Activated CD4-positive, alpha-beta T cell treated with anti-CD3 and anti-CD28 coated beads, Interleukin-2, amount 10 ng/mL, durations not matched to agents 24 days and 14 days (primary cell): ENCODE measurements at regions not wholly inside any gene's neighbourhood (a gene's known extent, or its start where the extent isn't known, plus 50 kb on each side); places are given as distances from the start of the nearest gene placed in this dataset.
A peak's percentile ranks its signal among the peaks of the same experiment; 100 is the strongest.

Experiments used
- DNase-seq: peaks from one replicate; pipeline ENCODE4 v3.0.0; 2022
- H3K27ac Mint-ChIP-seq: one replicate; pipeline ENCODE4 v1.8.0; 2022; ENCODE audit warnings: mild to moderate bottlenecking, mixed read lengths
- H3K27me3 Mint-ChIP-seq: one replicate; pipeline ENCODE4 v1.8.0; 2022; ENCODE audit warnings: mixed read lengths
- H3K36me3 Mint-ChIP-seq: one replicate; pipeline ENCODE4 v1.8.0; 2022; ENCODE audit warnings: low read depth, mild to moderate bottlenecking, mixed read lengths
- H3K4me1 Mint-ChIP-seq: one replicate; pipeline ENCODE4 v1.8.0; 2021; ENCODE audit warnings: mixed read lengths
- H3K4me3 Mint-ChIP-seq: one replicate; pipeline ENCODE4 v1.8.0; 2022; ENCODE audit warnings: mild to moderate bottlenecking, moderate library complexity, mixed read lengths
- H3K9me3 Mint-ChIP-seq: one replicate; pipeline ENCODE4 v1.8.0; 2021; ENCODE audit warnings: mixed read lengths
- intact Hi-C: fragments of 100-400 bp; cut with micrococcal nuclease; formaldehyde crosslinking; loops from one replicate; pipeline ENCODE4 v1.15.1; 2023

GRCh38 chr3:17915341-17915740 is 172.9 kb upstream of the TBC1D5 start:
- Mint-ChIP-seq H3K36me3 (no peaks in the 10 kb centered on the region), H3K4me1 (no peaks in the 10 kb centered on the region), H3K27me3 (peaks cover 14% of the 10 kb centered on the region), H3K4me3 (no peak overlapping the region), H3K27ac (no peak overlapping the region), H3K9me3 (no peaks in the 10 kb centered on the region)
- intact Hi-C loops = no loop called here
- DNase-seq = no peak

- Mint-ChIP-seq H3K36me3 (no peaks in the 10 kb centered on the region), H3K9me3 (no peaks in the 10 kb centered on the region), H3K27me3 (peaks cover 15% of the 10 kb centered on the region), H3K27ac (no peak overlapping the region), H3K4me1 (no peaks in the 10 kb centered on the region), H3K4me3 (no peak overlapping the region)
- intact Hi-C loops = no loop called here
- no peak for DNase-seq
Measured at GRCh38 chr3:17913359-17913758, 170.9 kb upstream of the TBC1D5 start.

- Mint-ChIP-seq H3K27ac (no peak overlapping the region), H3K36me3 (no peaks in the 10 kb centered on the region), H3K27me3 (peaks cover 15% of the 10 kb centered on the region), H3K9me3 (no peaks in the 10 kb centered on the region), H3K4me3 (no peak overlapping the region), H3K4me1 (no peaks in the 10 kb centered on the region)
- no peak for DNase-seq
- intact Hi-C loops = no loop called here
Measured at GRCh38 chr3:17911986-17912760, 169.7 kb upstream of the TBC1D5 start.

- Mint-ChIP-seq H3K27me3 (peaks cover 15% of the 10 kb centered on the region), H3K4me1 (no peaks in the 10 kb centered on the region), H3K9me3 (no peaks in the 10 kb centered on the region), H3K4me3 (no peak overlapping the region), H3K36me3 (no peaks in the 10 kb centered on the region), H3K27ac (no peak overlapping the region)
- no peak for DNase-seq
- intact Hi-C loops = no loop called here
Measured at GRCh38 chr3:17910922-17911321, 168.5 kb upstream of the TBC1D5 start.

- no peak for DNase-seq
- Mint-ChIP-seq H3K36me3 (no peaks in the 10 kb centered on the region), H3K27ac (no peak overlapping the region), H3K4me3 (no peak overlapping the region), H3K9me3 (no peaks in the 10 kb centered on the region), H3K27me3 (peaks cover 15% of the 10 kb centered on the region), H3K4me1 (no peaks in the 10 kb centered on the region)
- intact Hi-C loops = no loop called here
Measured at GRCh38 chr3:17909714-17910113, 167.3 kb upstream of the TBC1D5 start.

GRCh38 chr3:17908399-17909191 is 166.2 kb upstream of the TBC1D5 start:
- no peak for DNase-seq
- Mint-ChIP-seq H3K9me3 (no peaks in the 10 kb centered on the region), H3K4me1 (no peaks in the 10 kb centered on the region), H3K27me3 (peaks cover 13% of the 10 kb centered on the region), H3K36me3 (no peaks in the 10 kb centered on the region), H3K4me3 (no peak overlapping the region), H3K27ac (no peak overlapping the region)
- intact Hi-C loops = no loop called here

GRCh38 chr3:17905996-17906395 is 163.6 kb upstream of the TBC1D5 start:
- Mint-ChIP-seq H3K9me3 (peaks cover 4% of the 10 kb centered on the region), H3K36me3 (no peaks in the 10 kb centered on the region), H3K27ac (no peak overlapping the region), H3K4me3 (no peak overlapping the region), H3K4me1 (no peaks in the 10 kb centered on the region), H3K27me3 (peaks cover 4% of the 10 kb centered on the region)
- DNase-seq = no peak
- intact Hi-C loops = no loop called here

GRCh38 chr3:17901893-17902292 is 159.5 kb upstream of the TBC1D5 start:
- H3K27me3 Mint-ChIP-seq = no peaks in the 10 kb centered on the region
- H3K9me3 Mint-ChIP-seq = peaks cover 6% of the 10 kb centered on the region
- intact Hi-C loops = no loop called here
- no peak for DNase-seq
- no peak overlapping the region for H3K4me3 Mint-ChIP-seq
- H3K36me3 Mint-ChIP-seq = no peaks in the 10 kb centered on the region
- no peaks in the 10 kb centered on the region for H3K4me1 Mint-ChIP-seq
- no peak overlapping the region for H3K27ac Mint-ChIP-seq

GRCh38 chr3:17894434-17895060 is 152.1 kb upstream of the TBC1D5 start:
- intact Hi-C loops = loop anchor here (2.0 to 10.0 kb wide), 2 partner anchors 450 to 1094 kb away; no protein-coding TSS in a partner anchor
- peaks cover 13% of the 10 kb centered on the region for H3K27me3 Mint-ChIP-seq
- H3K4me1 Mint-ChIP-seq = no peaks in the 10 kb centered on the region
- peak; percentile 80 for DNase-seq
- H3K27ac Mint-ChIP-seq = no peak overlapping the region
- no peaks in the 10 kb centered on the region for H3K36me3 Mint-ChIP-seq
- peaks cover 2% of the 10 kb centered on the region for H3K9me3 Mint-ChIP-seq
- no peak overlapping the region for H3K4me3 Mint-ChIP-seq

GRCh38 chr3:17891139-17891856 is 148.9 kb upstream of the TBC1D5 start:
- H3K27me3 Mint-ChIP-seq = peaks cover 16% of the 10 kb centered on the region
- no peaks in the 10 kb centered on the region for H3K36me3 Mint-ChIP-seq
- DNase-seq = no peak
- intact Hi-C loops = loop anchor here (10.0 kb wide), 1 partner anchor 454 kb away; no protein-coding TSS in a partner anchor
- no peak overlapping the region for H3K27ac Mint-ChIP-seq
- no peak overlapping the region for H3K4me3 Mint-ChIP-seq
- no peaks in the 10 kb centered on the region for H3K4me1 Mint-ChIP-seq
- no peaks in the 10 kb centered on the region for H3K9me3 Mint-ChIP-seq

GRCh38 chr3:17885986-17886385 is 143.6 kb upstream of the TBC1D5 start:
- Mint-ChIP-seq H3K9me3 (no peaks in the 10 kb centered on the region), H3K4me1 (no peaks in the 10 kb centered on the region), H3K36me3 (no peaks in the 10 kb centered on the region), H3K27ac (no peak overlapping the region), H3K4me3 (no peak overlapping the region), H3K27me3 (peaks cover 10% of the 10 kb centered on the region)
- DNase-seq = no peak
- intact Hi-C loops = no loop called here

- Mint-ChIP-seq H3K27me3 (peaks cover 10% of the 10 kb centered on the region), H3K36me3 (no peaks in the 10 kb centered on the region), H3K4me3 (no peak overlapping the region), H3K4me1 (no peaks in the 10 kb centered on the region), H3K27ac (no peak overlapping the region), H3K9me3 (no peaks in the 10 kb centered on the region)
- intact Hi-C loops = no loop called here
- DNase-seq = no peak
Measured at GRCh38 chr3:17882981-17883380, 140.6 kb upstream of the TBC1D5 start.

- DNase-seq = no peak
- peaks cover 2% of the 10 kb centered on the region for H3K27me3 Mint-ChIP-seq
- no peaks in the 10 kb centered on the region for H3K9me3 Mint-ChIP-seq
- intact Hi-C loops = no loop called here
- no peaks in the 10 kb centered on the region for H3K36me3 Mint-ChIP-seq
- H3K4me1 Mint-ChIP-seq = no peaks in the 10 kb centered on the region
- H3K4me3 Mint-ChIP-seq = no peak overlapping the region
- no peak overlapping the region for H3K27ac Mint-ChIP-seq
Measured at GRCh38 chr3:17877299-17877698, 134.9 kb upstream of the TBC1D5 start.
